HG02884 (cell line): ENCODE measurements at regions not wholly inside any gene's neighbourhood (a gene's known extent, or its start where the extent isn't known, plus 50 kb on each side); places are given as distances from the start of the nearest gene placed in this dataset.
"Not testable (repeated sequence)": the region's sequence is repeated elsewhere in the genome, so short reads cannot be mapped to it uniquely, and the experiment has no call there.

ENCODE experiments used
- ATAC-seq: cut with Tn5 transposase; IDR thresholded peaks from one replicate; pipeline ENCODE4 v1.9.1; 2021; ENCODE audit warnings: mild to moderate bottlenecking, moderate library complexity; ENCODE audit not compliant: unreplicated experiment

DNA sequence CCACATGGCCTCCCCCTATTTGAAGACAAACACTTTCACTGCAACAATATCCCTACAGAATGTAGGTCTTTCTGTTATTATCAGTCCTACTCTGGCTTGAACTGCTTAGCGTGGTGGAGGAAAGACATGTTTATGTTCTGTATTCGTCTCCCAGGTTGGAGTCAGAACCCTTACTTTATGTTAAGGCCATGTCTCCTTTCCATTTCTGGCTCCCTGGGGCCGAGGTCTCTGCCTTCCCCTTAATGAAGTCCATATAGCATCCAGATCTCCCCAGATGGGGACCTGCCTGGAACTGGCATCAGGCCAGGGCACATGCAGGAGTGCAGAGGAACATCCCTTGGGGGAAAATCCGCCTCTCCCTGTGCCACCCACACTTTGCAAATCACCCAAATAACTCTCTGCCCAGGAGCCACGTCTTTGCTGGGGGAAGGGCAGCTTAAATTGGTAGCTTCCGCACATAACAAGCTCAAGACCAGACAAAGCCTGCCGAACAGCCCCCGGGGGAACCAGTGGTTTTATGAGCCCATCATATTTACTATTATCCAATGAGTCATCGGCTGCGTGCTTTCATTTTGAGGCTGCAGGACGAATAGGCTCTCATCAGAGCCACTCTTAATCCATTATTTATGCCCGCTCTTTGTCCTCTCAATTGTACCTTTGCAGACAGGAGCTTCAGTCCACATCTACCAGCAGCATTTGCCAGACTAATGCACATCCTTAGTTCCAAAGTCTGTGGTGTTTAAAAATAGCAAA lies 237.0 kb downstream of the UACA start:
- no peak for ATAC-seq

DNA sequence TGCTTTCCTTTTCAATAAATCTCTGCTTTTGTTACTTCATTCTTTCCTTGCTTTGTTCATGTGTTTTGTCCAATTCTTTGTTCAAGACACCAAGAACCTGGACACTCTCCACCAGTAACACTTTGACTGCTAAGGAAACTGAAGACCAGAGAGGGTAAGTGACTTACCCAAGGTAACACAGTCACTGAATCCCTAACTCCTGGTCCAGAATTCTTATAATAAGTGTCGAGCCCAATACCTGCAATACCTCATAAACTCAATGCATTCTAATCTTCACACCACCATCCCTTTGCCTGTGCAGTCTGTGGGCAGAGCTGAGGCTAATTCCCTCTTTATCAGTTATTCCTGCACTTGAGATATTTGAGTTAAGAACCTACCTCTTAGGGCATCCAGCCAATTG lies 237.8 kb downstream of the UACA start:
- no peak for ATAC-seq

DNA sequence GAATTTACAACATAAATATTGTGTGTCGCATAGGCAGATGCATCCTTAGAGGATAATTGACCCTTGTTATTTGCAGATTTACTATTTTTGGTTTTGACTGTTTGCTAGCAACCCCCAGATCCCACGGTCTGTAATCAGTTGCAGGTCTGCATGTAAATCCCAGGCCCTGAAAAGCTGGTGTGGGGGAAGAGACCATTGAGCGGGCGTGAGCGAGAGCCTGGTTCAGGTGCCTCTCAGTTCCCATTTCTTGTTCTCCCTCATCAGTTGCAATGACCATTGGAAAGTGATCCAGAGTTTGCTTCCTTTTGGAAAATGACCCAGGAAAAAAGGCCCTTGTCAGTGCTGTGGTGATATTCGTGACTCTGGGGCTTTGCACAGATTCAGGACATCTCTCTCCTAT lies 238.9 kb downstream of the UACA start:
- ATAC-seq = no peak

DNA sequence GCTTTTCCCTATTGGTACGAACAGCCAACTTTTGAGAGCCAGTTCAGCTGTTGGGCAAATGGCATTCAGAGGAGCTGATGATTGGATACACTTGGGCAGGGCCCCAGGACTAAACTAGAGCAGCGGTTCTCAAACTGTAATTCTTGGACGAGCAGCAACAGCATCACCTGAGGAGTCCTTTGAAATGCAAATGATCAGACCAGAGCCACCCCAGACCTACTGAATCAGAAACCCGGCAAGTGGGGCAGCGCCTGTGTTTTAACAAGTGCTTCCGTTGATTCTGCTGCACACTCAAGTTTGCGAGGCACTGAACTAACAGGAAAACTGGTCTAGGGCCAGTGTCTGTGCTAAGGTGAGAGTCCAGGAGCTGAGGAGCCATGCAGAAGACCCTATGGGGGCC lies 239.7 kb downstream of the UACA start:
- no peak for ATAC-seq

DNA sequence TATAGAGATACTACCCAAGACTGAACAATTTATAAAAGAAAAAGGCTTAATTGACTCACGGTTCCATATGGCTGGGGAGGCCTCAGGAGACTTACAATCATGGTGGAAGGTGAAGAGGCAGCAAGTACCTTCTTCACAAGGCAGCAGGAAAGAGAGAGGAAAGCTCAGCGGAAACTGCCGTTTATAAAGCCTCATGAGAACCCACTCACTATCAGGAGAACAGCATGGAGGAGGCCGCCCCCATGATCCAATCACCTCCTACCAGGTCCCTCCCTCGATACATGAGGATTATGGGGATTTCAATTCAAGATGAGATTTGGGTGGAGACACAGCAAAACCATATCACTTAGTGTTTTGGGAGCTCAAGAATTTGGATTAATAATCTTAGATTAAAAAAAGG lies 240.2 kb downstream of the UACA start:
- ATAC-seq = no peak

DNA sequence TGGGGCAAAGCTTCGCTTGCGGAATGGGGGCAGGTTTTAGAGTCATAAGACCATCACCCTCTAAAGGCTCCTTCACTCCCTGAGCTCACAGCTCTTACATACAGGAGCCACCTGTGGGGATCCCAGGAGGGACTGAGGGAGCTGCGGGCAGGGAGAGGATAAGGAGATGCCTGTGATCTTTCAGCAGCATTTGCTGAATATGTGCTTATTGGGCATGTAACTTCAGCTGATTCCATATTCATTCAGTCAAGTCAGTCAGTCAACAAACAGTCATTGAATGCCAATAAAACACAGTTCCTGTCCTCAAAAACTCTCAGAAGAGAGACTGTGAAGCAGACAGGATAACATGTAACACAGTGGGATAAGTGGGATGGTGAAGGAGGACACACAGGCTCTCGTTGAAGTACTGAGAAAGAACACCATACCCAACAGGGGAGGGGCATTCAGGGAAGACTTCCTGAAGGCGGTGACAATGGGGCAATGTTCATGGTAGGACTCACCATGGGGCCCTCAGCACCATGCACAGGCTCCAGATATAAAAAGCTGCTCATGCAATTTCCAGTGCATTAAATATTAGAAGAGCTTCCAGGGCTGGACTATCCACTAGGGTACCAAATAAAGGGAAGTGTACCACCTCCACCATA lies 240.9 kb downstream of the UACA start:
- ATAC-seq = no peak

DNA sequence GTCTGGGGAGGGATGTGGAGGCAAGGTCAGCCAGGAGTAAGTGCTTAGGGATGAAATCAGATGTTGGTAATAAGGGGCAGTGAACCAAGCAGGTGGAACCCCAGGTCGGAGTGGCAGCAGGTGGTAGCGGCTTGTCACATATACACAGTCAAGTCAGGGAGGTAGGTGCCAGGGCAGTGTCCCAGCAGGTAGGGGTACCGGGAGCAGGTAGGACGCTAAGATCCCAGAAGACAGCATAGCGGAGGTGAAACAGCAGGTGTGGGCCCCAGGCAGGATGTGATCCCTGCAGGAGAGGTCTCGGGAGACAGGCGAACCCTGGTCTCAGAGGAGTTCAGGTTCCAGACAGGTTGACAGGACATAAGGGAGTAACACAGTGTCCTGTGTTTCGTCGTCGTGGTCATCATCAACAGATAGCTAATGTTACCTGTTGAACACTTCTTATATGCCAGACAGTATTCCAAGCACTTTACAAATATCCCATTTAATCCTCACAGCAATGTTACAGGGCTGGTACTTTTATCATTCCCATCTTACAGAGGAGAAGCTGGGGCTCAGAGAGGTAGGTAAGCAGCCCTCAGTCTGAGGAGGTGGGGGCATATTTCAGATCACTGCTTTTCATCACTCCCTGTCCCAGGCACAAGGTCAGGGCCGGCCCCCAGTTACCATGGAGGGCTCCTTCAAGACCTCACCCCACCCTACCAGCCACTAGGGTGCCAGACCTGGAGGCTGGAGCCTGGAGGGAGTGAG lies 241.6 kb downstream of the UACA start:
- no peak for ATAC-seq

DNA sequence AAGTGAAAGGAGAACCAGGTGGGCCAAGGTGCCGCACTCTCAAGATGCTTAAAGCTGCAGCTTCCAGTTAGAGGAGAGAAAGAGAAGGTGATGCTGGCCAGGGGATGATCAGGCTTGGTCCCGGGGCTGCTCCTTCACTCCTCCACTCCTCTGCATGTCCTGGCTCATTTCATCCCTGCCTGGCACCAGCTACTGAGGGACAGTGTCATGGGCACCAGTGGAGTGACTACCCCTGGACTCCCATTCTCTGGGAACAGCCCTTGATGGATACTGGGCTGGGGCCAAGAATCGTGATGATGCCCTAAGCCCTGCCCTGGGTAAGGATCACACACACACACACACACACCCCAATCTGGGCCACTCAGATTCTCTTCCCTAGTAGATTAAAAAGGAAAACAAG lies 243.7 kb downstream of the UACA start:
- no peak for ATAC-seq

DNA sequence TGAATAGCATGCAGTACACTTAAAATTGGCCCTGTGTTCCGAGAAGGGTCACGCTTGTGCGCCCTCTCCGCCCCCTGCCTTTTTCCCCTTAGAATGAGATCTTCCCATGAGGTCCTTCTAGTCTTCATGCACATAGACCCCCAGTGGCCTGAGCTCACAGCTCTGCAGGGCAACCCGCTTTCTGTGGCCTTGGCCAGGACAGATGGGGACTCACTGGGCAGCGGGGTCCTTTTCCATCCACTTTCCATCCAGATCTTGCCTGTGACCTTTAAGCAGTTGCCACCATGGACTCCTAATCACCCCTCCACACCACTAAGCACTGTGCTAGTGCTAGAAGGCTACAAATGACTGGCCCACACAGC lies 244.4 kb downstream of the UACA start:
- ATAC-seq = no peak

DNA sequence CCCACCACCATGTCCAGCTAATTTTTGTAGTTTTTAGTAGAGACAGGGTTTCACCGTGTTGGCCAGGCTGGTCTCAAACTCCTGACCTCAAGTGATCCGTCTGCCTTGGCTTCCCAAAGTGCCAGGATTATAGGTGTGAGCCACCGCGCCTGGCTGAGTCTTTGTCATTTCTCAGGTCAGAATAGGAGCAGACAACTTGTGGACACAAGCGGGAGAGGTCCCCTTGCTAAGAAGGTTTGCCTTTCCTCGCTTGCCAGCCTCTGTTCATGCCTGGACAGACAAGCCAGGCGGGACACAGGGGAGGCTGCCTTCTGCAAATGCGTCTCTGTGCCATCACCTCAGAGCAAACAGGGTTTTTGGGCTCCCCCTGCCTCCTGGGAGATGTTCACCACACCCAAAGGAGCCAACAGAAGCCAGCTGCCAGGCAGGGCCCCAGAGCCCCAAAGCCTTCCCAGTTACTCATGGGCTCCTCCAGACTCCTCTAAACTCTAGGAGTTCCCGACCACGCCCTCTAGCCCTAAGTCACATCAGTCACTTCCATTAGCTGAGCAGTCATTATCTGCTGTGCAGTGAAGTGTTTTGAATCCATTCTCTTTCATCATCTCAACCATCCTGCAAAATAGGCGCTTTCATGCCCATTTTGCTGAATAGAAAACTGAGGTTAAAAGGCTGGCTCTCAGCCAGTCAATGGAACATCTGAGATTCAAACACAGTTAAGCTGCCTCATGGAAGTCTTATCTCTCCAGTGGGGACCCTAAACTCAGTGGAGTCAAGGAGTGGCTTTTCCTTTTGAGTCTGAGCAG lies 245.0 kb downstream of the UACA start:
- ATAC-seq = no peak

DNA sequence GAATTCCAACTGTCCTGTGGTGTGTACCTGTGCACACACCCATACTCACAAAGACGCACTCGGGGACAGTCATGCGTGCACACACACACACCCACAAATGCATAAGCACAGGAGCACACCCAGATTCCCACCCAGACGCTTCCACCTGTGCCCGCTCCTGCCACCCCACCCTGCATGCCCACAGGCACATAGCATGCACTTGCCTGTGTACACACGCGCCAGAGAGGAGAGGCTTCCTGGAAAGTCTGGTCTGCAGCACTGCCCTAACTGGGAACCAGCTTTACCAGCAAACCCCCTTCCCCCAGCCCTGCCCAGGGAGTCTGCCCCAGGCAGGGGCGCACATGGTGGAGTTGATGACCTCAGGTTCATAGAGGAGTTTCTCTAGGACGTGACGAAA lies 246.2 kb downstream of the UACA start:
- ATAC-seq = no peak

- ATAC-seq = no peak
These were observed 246.8 kb downstream of the UACA start for GRCh38 chr15:70516408-70517193.

GRCh38 chr15:70514251-70514650 lies 249.1 kb downstream of the UACA start:
- ATAC-seq = no peak

DNA sequence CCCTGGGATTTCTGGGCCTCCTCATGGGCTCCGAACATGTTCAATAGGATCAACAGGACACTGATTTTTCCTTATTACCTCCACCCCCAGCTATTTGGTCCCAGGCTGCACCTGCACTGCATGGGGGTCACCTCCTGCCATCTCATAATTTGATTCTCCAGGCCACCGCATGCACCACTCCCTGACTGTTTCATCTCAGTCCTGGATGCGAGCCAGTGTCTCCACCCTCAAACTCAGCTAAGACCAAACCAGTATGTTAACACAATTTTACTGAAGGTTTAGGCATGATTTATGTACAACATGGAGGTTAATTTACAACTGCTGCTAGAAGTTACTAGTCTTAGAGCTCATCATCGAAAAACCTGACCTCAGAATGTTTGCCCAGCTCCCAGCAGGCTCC lies 249.5 kb downstream of the UACA start:
- ATAC-seq = no peak

DNA sequence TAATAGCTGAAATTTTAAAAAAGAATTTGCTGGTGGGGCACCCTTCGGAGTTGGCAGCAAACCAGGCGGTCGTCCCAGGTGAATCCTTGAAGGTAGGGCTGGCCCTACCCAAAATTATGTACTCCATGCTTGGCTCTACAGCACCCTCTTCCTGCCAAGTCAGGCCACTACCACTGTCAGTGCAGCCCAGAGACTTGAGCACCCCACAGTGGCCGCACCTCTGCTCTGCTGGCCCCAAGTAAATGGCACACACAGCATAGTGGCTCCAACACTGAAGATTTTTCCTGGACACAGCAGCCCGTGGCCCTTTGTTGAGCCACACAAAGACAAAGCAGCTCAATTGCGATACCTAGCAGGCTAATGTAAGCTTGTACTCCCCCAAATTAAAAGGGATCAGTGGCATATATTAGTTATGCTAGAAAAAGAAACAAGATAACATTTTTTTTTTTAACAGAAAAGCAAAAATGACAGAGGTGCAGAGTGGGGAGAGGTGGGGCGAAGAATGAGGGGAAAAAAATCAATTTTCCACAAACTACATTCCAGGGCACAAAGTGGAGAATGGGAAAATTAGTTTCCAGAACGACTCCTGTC lies 250.5 kb downstream of the UACA start:
- ATAC-seq = no peak

DNA sequence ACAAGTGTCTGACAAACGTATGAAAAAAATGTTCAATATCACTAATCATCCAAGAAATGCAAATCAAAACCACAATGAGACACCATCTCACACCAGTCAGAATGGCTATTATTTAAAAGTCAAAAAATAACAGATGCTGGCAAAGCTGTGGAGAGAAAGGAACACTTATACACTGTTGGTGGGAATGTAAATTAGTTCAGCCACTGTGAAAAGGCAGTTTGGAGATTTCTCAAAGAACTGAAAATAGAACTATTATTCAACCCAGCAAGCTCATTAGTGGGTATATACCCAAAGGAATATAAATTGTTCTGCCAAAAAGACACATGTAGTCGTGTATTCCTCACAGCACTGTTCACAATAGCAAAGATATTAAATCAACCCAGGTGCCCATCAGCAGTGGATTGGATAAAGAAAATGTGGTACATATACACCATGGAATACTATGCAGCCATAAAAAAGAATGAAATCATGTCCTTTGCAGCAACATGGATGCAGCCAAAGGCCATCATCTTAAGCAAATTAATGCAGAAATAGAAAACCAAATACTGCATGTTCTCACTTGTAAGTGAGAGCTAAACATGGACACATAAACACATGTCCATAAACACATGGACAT lies 251.3 kb downstream of the UACA start:
- not testable (repeated sequence) for ATAC-seq

- ATAC-seq = no peak
These were observed 252.9 kb downstream of the UACA start for GRCh38 chr15:70510433-70510832.

DNA sequence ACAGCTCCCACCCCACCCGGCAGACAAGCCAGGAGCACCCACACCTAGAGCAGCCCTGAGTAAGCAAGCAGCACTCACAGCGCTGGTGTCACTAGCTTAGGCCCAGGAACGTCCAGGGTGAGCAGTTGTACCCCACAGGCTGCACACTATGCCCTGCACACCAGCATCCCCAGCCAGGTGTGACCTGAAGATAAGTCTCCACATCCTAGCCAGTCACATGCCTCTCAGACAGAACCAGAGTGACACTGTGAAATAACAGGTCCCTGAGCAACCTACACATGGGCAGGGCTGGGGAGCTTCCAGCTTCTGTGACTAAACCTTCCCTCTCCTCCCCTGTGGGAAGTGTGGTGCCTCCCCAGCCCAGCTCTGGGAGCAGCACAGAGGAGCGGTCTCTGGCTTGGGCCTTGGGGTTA lies 253.6 kb downstream of the UACA start:
- no peak for ATAC-seq

DNA sequence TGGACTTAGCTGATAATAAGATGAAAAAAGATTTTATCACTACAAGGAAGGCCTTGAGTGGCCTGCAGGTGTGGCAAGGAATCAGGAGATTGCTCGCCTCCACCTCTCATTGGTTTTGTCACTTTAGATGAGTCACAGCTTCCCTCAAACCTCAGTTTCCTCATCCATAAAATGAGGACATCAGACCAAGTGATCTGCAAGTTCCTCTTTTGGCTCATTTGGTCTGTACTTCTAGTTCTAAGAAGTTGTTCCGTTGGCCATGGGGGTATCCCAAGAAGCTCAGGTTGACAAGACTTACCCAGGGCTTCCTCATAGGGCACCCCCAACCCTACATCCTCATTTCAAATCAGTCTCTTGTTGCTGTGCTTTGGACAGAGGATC lies 254.1 kb downstream of the UACA start:
- no peak for ATAC-seq
